ENCODE measurements at regions not wholly inside any gene's neighbourhood (a gene's known extent, or its start where the extent isn't known, plus 50 kb on each side); places are given as distances from the start of the nearest gene placed in this dataset.

DNA sequence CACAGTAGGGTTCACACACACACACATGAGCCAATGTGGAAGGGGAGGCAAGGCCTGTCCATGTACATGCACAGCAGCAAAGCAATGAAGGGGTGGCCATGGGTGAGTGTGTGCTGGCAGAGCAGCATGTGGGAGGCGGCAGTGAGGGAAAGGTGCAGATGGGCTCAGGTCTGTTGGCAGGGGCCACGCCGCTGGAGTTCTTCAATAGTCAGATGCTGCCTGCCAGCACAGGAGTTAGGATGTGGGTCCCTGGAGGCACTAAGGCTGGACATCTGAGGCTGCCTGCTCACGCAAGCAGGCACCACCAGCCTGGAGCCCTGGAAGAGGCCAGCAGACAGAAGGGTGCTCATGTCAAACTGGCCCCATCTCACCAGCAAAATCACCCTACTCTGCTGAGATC lies 1304.9 kb downstream of the DSC3 start:
- no peak overlapping the region for H2BK15ac ChIP-seq (ENCODE audit: low read depth, low read length)
- H3K9me3 ChIP-seq (ENCODE audit: control insufficient read depth, low read depth, low read length), result no peaks in the 10 kb centered on the region
- no peak overlapping the region for H3K23ac ChIP-seq (ENCODE audit: insufficient read length, low read depth, low read length)
- no peak overlapping the region for H3T11ph ChIP-seq (ENCODE audit: low read length)
- no peak overlapping the region for H2BK20ac ChIP-seq (ENCODE audit: low read depth, low read length, poor library complexity, severe bottlenecking)
- no CpG with 5 or more reads among the region's 4 CpGs for WGBS (ENCODE audit: extremely low coverage, insufficient read length, low lambda C conversion rate)
- no peak overlapping the region for H4K91ac ChIP-seq (ENCODE audit: insufficient read length, low read depth, low read length)
- TF ChIP-seq, protein P1, sequence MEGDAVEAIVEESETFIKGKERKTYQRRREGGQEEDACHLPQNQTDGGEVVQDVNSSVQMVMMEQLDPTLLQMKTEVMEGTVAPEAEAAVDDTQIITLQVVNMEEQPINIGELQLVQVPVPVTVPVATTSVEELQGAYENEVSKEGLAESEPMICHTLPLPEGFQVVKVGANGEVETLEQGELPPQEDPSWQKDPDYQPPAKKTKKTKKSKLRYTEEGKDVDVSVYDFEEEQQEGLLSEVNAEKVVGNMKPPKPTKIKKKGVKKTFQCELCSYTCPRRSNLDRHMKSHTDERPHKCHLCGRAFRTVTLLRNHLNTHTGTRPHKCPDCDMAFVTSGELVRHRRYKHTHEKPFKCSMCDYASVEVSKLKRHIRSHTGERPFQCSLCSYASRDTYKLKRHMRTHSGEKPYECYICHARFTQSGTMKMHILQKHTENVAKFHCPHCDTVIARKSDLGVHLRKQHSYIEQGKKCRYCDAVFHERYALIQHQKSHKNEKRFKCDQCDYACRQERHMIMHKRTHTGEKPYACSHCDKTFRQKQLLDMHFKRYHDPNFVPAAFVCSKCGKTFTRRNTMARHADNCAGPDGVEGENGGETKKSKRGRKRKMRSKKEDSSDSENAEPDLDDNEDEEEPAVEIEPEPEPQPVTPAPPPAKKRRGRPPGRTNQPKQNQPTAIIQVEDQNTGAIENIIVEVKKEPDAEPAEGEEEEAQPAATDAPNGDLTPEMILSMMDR (conservative IDR thresholded peaks at IDR 0.05), result no peak
- no peak overlapping the region for H3K4me2 ChIP-seq (ENCODE audit: insufficient read depth, insufficient read length, low read length)
- H4K5ac ChIP-seq (ENCODE audit: insufficient read length, low read depth, low read length), result no peak overlapping the region
- no peak for DNase-seq
- no peak overlapping the region for H2BK5ac ChIP-seq (ENCODE audit: insufficient read length, low read length)
- H3K79me1 ChIP-seq (ENCODE audit: insufficient read depth, low read depth, low read length, poor library complexity, severe bottlenecking), result no peaks in the 10 kb centered on the region
- H2AFZ ChIP-seq (ENCODE audit: low read length), result no peak overlapping the region
- H3K4ac ChIP-seq (ENCODE audit: low read depth, low read length), result no peak overlapping the region
- H3K36me3 Mint-ChIP-seq (ENCODE audit: insufficient read depth in 1 of 3, low read depth in 3 of 3), result no peaks in the 10 kb centered on the region
- H3K9me3 Mint-ChIP-seq, result no peaks in the 10 kb centered on the region; a peak in 1 of 5 replicates
- H3K4me1 Mint-ChIP-seq, result no peaks in the 10 kb centered on the region
- peak overlapping the region; percentile 27 for H3K18ac ChIP-seq (ENCODE audit: insufficient read length, low read depth, low read length)
- H2AK5ac ChIP-seq (ENCODE audit: insufficient read length, low read length), result no peak overlapping the region
- no peak overlapping the region for H4K8ac ChIP-seq (replicated peaks; ENCODE audit: insufficient read length, low read depth, low read length)
- H3K27ac ChIP-seq (ENCODE audit: insufficient read length, low read depth, low read length), result no peak overlapping the region
- H3K56ac ChIP-seq (ENCODE audit: insufficient read length, low read depth, low read length), result no peak overlapping the region
- H3K9ac ChIP-seq (ENCODE audit: extremely low read depth, insufficient read length, low read length), result no peak overlapping the region
- no peak overlapping the region for H2BK120ac ChIP-seq (ENCODE audit: low read depth, low read length, poor library complexity, severe bottlenecking)
- no peaks in the 10 kb centered on the region for H3K27me3 Mint-ChIP-seq (ENCODE audit: low read depth)
- no peaks in the 10 kb centered on the region for H3K79me2 ChIP-seq (ENCODE audit: insufficient read depth, low read length)
- no peak overlapping the region for H3K27ac Mint-ChIP-seq
- H4K20me1 ChIP-seq (ENCODE audit: control insufficient read depth, insufficient read depth, insufficient read length), result no peaks in the 10 kb centered on the region
- no peaks in the 10 kb centered on the region for H3K23me2 ChIP-seq (ENCODE audit: insufficient read length, low read depth, low read length, poor library complexity, severe bottlenecking)
- H3K4me3 Mint-ChIP-seq, result no peak overlapping the region
- no peak overlapping the region for H2BK12ac ChIP-seq (ENCODE audit: insufficient read length, low read depth, low read length)
- H3K14ac ChIP-seq (ENCODE audit: insufficient read depth, low read length), result no peak overlapping the region
- H3K4me1 ChIP-seq (ENCODE audit: insufficient read depth, low read length), result no peaks in the 10 kb centered on the region
- no peaks in the 10 kb centered on the region for H3K27me3 ChIP-seq (ENCODE audit: insufficient read depth, low read length)
